HG03025 (cell line): ENCODE measurements at regions not wholly inside any gene's neighbourhood (a gene's known extent, or its start where the extent isn't known, plus 50 kb on each side); places are given as distances from the start of the nearest gene placed in this dataset.

Experiments
- ATAC-seq: cut with Tn5 transposase; IDR thresholded peaks from one replicate; pipeline ENCODE4 v1.9.1; 2021; ENCODE audit warnings: mild to moderate bottlenecking, moderate library complexity; ENCODE audit not compliant: unreplicated experiment, low FRiP score

- ATAC-seq, result no peak
These were observed 426.6 kb downstream of the PMP22 start for GRCh38 chr17:14838567-14838966.

- no peak for ATAC-seq
These were observed 431.8 kb downstream of the PMP22 start for GRCh38 chr17:14833201-14833785.

DNA sequence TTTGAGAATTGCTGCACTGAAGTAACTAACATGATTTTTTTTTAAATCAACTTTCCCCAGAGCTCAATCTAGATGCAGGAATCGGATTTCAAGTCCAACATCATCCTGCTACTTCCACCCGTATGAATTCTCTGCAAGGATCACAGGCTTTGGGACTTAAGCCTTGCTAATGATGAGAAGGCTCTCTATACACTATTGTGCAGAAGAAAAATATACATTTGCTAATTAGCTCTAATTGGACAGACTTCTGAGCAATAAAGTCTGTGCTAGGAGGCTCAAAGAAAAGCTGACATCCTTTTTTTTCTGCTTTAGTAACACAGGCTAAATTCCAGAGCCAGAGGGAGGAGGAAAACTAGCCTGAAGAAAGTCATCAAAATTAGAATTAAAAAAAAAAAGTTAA lies 433.6 kb downstream of the PMP22 start:
- no peak for ATAC-seq

DNA sequence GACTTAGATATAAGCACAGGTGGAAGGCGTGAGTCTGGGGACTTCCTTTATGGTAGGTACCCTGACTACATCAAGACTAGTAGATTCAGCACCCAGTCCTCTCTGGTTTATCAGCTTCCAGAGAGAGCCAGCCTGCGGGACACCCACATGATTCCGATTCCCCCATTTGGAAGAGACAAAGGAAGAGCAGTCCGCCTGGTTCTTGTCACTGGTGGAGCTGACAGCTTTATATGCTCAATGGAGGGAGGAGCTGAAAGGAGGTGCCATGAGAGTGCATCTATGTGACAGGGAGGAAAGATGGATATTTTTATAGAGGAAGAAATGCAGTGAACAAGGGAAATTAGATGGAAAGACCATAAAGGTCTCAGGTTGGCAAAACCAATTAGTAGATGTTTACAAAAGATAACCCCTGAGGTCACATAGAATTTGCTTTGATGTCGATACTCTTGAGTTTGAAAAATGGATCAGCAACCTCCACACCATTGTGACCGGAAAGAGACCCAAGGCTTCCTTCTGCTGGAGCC lies 437.7 kb downstream of the PMP22 start:
- no peak for ATAC-seq

- ATAC-seq, result no peak
These were observed 438.8 kb downstream of the PMP22 start for GRCh38 chr17:14826358-14826757.

- ATAC-seq, result no peak
These were observed 446.7 kb downstream of the PMP22 start for GRCh38 chr17:14818469-14818868.

DNA sequence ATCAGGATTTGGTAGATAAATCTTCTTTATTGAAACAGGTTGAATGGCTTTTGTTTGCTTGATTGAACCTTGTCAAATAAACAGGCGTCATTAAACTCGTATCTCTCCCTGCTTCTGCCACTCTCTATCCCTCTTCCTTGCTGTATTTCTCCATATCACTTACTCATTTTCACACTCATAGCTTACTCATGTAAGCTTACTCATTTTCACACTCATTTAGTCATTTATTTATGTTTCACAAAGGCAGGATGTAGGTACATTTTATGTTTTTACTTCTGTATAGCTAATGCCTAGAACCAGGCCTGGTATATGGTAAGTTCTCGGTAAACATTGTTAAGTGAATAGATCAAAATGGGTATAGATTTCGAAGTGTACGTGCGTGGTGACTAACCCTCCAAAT lies 450.0 kb downstream of the PMP22 start:
- ATAC-seq, result no peak

DNA sequence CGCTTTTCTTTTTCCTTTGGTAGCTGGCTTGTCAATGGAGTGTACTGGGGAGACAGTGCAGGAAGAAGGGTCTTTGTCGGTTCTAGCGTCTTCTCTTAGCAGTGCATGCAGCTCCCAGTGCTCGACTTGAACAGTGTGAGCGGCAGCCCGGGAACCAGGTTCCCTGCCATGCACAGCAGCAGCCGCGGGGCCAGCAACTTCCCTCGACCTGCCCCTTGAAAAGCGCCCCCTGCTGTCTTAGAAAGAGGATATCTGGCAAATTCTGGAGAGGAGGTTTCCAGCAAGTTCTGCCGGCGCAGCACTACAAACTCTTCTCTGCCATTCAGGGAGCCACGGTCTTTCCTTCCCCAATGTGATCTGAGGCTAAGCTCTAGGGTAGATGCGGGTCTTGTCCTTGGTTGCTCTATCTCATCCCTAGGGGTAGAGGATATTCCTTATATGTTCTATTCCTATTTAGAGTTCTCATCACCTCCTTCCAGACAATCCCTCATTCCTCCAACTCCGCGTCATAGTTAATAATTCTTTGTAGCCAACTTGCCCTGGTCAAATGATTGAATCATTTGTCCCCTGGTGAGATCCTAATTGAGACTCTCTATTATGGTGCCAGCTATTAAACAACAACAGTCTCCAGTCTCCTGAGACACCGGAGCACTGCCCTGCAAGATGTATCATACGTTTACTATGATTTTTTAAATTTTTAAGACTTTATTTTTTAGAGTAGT lies 451.3 kb downstream of the PMP22 start:
- no peak for ATAC-seq

- ATAC-seq, result no peak
These were observed 456.7 kb downstream of the PMP22 start for GRCh38 chr17:14808425-14808824.

DNA sequence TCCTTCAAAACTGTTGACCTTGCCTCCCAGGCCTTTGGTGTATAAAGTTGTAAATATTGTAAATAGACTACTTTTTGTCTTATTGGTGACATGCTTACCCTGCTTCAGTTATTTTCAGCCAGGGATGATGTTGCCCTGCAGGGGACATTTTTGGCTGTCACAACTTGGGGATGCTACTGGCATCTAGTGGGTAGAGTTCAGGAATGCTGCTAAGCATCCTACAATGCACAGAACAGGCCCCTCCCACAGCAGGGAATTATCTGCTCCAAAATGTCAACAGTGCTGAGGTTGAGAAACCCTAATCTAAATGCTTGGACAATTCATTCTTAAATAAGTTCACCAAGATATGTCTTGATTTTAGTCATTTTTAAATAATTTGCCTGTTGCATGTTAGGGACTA lies 459.8 kb downstream of the PMP22 start:
- no peak for ATAC-seq

DNA sequence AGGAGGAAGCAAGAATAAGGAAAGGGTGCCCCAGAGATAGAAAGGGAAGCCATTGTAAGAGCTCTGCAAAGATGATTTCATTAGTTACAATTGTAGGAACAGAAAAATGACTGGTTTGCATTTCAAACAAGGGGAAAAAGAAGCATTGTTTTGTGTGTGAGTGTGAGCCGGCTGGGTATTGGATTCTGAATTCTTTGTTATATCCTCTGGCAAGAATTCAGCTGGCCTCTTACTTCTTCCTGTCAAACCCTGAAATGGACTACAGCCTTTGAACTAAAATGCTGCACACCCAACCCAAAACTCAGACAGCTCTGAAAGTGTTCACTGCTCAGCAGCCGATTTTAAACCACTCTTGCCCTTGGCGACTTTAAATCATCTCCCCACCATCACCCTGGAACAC lies 461.3 kb downstream of the PMP22 start:
- ATAC-seq, result no peak

GRCh38 chr17:14797801-14798200 lies 467.3 kb downstream of the PMP22 start:
- ATAC-seq, result no peak

GRCh38 chr17:14797021-14797420 lies 468.1 kb downstream of the PMP22 start:
- no peak for ATAC-seq

GRCh38 chr17:14794961-14795360 lies 470.2 kb downstream of the PMP22 start:
- no peak for ATAC-seq

- ATAC-seq, result no peak
These were observed 471.9 kb downstream of the PMP22 start for GRCh38 chr17:14793237-14793636.

DNA sequence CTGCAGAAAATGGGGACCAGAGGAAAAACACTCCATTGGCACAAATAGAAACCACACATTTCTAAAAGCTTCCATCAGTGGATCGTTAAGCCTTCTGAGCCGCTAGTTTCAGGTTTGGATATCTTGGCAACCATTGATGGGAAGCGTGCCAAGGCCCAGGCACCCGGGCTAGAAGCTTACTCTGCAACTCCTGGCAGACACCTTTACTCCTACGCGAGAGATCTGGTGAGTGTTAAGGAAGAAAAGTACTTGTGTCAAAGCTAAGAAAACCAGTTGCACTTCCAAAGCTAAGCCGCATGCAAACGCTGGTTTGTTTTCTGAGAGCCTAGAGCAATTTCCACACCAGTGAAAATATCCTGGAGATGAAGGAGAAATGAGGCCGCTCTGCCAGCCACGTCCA lies 472.4 kb downstream of the PMP22 start:
- no peak for ATAC-seq

GRCh38 chr17:14791221-14791620 lies 473.9 kb downstream of the PMP22 start:
- ATAC-seq, result no peak

DNA sequence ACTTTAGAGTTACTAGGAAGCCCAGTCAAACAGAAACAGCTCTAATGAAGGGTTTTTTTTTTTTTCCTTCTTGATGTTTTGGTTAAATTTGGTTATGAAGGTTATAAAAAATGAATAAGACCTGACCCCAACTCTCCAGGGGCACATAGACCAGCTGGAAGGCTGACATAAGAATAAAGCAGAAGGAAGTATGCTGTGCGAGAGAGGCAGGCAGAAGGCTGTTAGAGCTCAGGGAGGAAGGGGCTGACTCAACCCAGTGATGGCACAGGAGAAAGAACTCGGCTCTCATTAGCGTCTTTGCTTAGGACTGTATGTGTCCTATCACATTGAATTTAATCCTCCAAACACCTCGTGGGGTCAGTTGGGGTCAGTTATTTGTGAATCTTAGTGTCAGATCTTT lies 474.6 kb downstream of the PMP22 start:
- no peak for ATAC-seq

GRCh38 chr17:14784997-14785696 lies 480.0 kb downstream of the PMP22 start:
- ATAC-seq, result no peak

DNA sequence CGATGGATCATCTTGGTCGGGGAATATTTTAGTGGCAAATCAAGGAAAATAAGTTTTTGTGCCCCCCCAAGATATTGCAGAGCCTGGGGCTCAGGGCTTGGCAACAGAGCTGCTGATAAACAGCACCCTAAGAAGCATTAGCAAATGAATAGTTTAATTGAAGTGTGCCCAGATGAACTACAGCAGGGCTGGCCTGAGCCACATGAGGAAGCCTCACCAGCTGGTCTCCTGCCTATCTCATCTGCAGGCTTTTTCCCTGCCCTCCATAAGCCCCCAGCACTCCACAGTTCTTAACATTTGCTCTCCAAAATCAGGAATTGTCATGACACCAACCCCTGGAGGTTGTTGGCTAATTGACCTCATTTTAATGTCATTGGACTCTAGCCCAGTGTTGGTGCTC lies 480.2 kb downstream of the HS3ST3B1 start:
- ATAC-seq, result no peak

DNA sequence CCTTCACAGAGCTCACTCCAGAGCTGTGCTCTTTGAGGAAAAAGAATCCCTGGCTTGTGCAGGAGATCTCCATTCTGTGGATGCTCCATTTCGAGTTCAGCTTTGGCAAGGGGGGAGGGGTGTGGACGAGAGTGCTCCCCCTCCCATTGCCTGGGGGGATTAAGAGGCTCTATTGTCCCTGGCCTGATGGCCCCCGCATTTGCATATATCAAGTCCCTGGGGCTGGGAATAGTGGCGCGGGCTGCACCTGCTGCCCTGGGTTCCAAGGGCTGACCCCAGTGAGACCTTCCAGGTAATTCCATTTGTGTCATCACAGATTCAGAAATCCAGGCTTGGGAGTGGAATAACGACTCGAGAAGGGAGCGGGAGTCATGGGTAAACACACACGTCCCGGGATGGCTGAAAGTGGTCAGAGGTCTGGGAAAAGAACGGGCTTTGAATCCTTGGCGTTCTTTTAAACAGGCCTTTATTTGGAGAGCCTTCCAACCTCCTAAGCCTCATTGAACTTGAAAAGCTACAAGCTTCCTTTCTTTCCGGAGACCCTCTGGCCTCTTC lies 479.3 kb downstream of the HS3ST3B1 start:
- no peak for ATAC-seq
